Left lobe of liver (tissue), 2 donors: ENCODE measurements at regions not wholly inside any gene's neighbourhood (a gene's known extent, or its start where the extent isn't known, plus 50 kb on each side); places are given as distances from the start of the nearest gene placed in this dataset.

Experiments
- ATAC-seq: fragments of 200-7000 bp; cut with Tn5 transposase; one replicate; pipeline ENCODE4 v1.9.1; 2020; ENCODE audit warnings: mild to moderate bottlenecking, moderate library complexity
- DNase-seq: peaks from one replicate; pipeline ENCODE4 v3.0.0-alpha.2; 2020; ENCODE audit warnings: low spot score
- donor health status: DM: no; HTN: no; CAD: no; lungs with moderate emphysema.
- donor health status: DM: no; HTN: yes; CAD: no.

DNA sequence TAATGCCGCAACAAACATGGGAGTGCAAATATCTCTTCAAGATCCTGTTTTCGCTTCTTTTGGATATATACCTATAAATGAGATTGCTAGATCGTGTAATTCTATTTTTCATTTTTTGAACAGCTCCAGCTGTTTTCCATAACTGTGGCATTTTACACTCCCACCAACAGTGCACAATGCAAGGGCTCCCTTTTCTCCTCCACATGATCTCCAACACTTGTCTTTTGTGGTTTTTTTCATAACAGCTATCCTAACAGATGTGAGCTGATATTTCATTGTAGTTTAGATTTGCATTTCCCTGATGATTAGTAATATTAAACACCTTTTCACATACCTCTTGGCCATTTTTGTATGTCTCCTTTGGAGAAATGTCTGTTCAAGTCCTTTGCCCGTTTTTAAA, 58.6 kb upstream of the TJP1 start:
- no peak for ATAC-seq
- no peak for DNase-seq

DNA sequence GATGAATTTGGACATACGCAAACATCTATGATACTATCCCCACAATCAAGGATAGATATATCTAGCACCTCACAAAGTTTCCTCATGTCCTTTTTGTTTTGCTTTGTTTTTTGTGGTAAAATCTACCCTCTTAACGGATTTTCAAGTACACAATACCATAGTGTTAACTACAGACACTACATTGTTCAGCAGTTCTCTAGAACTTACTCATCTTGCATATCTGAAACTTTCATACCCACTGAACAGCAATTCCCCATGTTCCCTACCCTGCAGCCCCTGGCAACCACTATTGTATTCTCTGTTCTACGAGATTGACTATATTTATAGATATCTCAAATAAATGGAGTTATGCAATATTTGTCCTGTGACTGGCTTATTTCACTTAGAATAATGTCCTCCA, 58.1 kb upstream of the TJP1 start:
- ATAC-seq (no peak), DNase-seq (no peak)

DNA sequence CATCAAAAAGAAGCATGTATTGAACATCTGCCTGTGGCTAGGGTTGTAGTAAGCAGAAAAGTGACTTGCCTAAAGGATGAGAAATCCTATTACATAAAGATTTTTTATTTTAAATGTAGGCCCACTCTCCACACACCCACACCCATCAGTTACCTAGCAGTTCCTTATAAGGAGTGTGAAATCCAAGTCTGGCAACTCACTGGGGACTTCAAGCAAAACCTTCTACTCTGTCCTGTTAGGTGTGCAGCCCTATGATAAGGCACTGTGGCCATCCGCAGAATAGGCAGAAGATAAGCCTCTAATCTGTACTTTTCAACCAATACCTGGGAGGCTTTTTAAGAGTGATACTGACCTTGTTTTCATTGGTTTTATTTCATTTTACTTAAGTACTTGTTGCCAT, 52.7 kb upstream of the TJP1 start:
- ATAC-seq (no peak), DNase-seq (no peak)

DNA sequence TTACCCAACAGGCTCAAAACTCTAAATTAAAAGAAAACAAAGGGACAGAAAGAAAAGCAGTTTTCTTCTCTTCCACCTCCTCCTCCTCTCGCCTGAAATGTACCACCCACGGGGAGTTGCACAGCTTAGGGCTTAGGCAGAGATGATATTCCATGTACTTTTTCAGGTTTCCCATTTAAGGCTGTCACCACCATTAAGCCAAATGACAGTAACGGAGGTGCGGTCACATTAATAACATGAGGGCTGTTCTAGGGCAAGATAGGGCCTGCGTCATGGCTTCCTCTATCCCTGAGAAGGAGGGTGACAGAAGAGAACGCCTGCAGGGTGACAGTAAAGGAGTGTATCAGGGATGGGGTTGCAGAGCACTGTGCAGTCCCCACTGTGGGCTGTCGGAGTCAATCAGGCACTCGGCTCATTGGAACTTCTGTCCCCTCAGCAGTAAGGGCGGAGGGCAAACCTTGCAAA, 51.7 kb upstream of the TJP1 start:
- DNase-seq (no peak), ATAC-seq (no peak)

DNA sequence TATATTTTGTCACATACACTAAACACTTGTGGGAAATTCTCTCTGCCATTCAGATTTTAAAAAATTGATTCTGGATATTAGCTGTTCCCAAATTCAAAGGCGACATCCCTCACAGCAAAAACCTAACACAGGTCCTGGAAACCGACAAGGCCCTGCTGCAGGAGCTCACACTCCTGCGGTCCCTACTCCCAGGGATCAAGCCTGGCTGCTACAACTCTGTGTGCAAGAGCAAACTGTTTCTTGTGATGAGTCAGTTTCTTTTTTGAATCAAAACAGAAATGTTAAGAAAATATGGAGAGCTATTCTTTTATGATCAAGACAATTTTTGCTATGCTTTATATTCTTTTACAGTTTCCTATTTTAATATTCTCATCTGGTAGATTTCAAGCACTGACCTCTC, 51.0 kb upstream of the TJP1 start:
- no peak for DNase-seq

DNA sequence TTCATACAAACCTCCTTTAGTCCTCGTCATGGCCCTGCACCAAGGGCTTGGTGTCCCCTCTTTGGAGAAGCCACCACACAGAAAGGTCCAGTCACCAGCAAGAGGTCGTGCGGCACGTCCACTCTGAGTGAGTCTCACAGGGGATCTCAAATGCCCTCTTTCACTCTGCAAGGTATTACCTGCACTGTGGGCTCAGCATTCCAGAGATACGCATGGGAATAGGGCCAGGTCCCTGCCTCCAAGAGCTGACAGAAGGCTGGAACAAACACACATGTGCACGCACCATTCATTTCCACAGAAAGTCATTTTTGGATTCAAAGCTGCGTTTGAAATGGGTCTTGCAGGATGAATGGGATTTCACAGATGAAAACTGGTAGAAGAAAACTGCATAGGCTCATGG, 50.4 kb upstream of the TJP1 start:
- no peak for DNase-seq
- ATAC-seq: no peak

More for the DNA sequence above, 51.0 kb upstream of the TJP1 start:
- no peak for ATAC-seq
